A549 (cell line): ENCODE measurements at regions not wholly inside any gene's neighbourhood (a gene's known extent, or its start where the extent isn't known, plus 50 kb on each side); places are given as distances from the start of the nearest gene placed in this dataset.

Source experiments
- BHLHE40 ChIP-seq: IDR thresholded peaks from 2 replicates; pipeline ENCODE4 v1.6.1; 2012; ENCODE audit warnings: low read depth, low read length, inconsistent platforms
- CHD4 ChIP-seq: fragments of 200-600 bp; sonication (generic); IDR thresholded peaks from 2 replicates; pipeline ENCODE4 v1.6.1; 2016; ENCODE audit warnings: antibody characterized with exemption, mild to moderate bottlenecking, borderline replicate concordance
- EP300 ChIP-seq, 2 experiments: fragments of >200 bp; sonication (Bioruptor Twin); formaldehyde crosslinking; IDR thresholded peaks; 2 replicates in 1 of 2; 3 replicates in 1 of 2; pipeline ENCODE4 v1.6.1; 2016 to 2017
- FOXS1 ChIP-seq: fragments of 250-450 bp; sonication (Bioruptor Pico); IDR thresholded peaks from 2 replicates; pipeline ENCODE4 v1.5.0; 2020; ENCODE audit warnings: mild to moderate bottlenecking, moderate library complexity
- NFE2L2 ChIP-seq: fragments of 150-350 bp; conservative IDR thresholded peaks from 2 replicates; pipeline ENCODE4 v1.6.1; 2014; ENCODE audit warnings: low read length
- NR3C1 ChIP-seq: fragments of >200 bp; sonication (Bioruptor Twin); formaldehyde crosslinking; IDR thresholded peaks from 3 replicates; pipeline ENCODE4 v1.6.1; 2017
- POLR2A ChIP-seq: IDR thresholded peaks from 2 replicates; pipeline ENCODE4 v1.6.1; 2012; ENCODE audit warnings: mild to moderate bottlenecking, low read length
- POLR2AphosphoS2 ChIP-seq: conservative IDR thresholded peaks from 2 replicates; pipeline ENCODE4 v1.6.1; 2012; ENCODE audit warnings: low read length, improper control_type of control experiment, inconsistent platforms
- SREBF2 ChIP-seq: fragments of 450-650 bp; IDR thresholded peaks from 2 replicates; pipeline ENCODE4 v1.6.1; 2014; ENCODE audit warnings: mild to moderate bottlenecking, moderate library complexity
- TF ChIP-seq, protein P1 (sequence below): fragments of 450-650 bp; IDR thresholded peaks from 2 replicates; pipeline ENCODE4 v1.6.1; 2014; ENCODE audit warnings: antibody characterized with exemption
- TF ChIP-seq, protein P2 (sequence below): fragments of >200 bp; sonication (Bioruptor Twin); formaldehyde crosslinking; IDR thresholded peaks from 3 replicates; pipeline ENCODE4 v1.5.1; 2016

DNA sequence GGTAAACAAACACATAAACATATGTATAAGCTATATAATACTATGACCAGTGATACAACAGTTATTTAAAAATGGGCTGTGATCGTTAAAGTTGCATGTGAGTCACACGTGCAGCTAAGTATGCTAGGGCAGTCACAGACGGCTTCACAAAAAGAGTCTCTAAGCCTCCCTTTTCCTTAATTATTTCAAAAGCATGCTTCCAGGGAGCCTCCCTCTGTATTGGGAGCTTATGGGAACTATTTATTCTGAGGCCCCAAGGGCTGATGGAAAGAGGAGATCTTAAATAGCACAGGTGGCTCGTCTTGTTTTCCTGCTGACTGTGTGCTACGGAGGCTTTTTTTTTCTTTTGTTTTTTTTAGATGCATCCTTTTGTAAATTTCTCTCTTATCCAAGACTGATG is 94.3 kb downstream of the ADCYAP1 start:
- no peak for TF ChIP-seq SREBF2
- TF ChIP-seq CHD4 = no peak
- TF ChIP-seq POLR2A = no peak
- TF ChIP-seq POLR2AphosphoS2 = no peak
- no peak for TF ChIP-seq EP300 (IDR thresholded peaks at IDR 0.05)
- TF ChIP-seq, protein P1, sequence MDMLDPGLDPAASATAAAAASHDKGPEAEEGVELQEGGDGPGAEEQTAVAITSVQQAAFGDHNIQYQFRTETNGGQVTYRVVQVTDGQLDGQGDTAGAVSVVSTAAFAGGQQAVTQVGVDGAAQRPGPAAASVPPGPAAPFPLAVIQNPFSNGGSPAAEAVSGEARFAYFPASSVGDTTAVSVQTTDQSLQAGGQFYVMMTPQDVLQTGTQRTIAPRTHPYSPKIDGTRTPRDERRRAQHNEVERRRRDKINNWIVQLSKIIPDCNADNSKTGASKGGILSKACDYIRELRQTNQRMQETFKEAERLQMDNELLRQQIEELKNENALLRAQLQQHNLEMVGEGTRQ = no peak
- TF ChIP-seq, protein P2, sequence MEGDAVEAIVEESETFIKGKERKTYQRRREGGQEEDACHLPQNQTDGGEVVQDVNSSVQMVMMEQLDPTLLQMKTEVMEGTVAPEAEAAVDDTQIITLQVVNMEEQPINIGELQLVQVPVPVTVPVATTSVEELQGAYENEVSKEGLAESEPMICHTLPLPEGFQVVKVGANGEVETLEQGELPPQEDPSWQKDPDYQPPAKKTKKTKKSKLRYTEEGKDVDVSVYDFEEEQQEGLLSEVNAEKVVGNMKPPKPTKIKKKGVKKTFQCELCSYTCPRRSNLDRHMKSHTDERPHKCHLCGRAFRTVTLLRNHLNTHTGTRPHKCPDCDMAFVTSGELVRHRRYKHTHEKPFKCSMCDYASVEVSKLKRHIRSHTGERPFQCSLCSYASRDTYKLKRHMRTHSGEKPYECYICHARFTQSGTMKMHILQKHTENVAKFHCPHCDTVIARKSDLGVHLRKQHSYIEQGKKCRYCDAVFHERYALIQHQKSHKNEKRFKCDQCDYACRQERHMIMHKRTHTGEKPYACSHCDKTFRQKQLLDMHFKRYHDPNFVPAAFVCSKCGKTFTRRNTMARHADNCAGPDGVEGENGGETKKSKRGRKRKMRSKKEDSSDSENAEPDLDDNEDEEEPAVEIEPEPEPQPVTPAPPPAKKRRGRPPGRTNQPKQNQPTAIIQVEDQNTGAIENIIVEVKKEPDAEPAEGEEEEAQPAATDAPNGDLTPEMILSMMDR = no peak
- no peak for TF ChIP-seq FOXS1 (CRISPR knock-in tag)
- TF ChIP-seq NR3C1 = no peak
- TF ChIP-seq BHLHE40 = no peak
- no peak for TF ChIP-seq NFE2L2
